Upper lobe of left lung (tissue), 6 donors: ENCODE measurements at regions not wholly inside any gene's neighbourhood (a gene's known extent, or its start where the extent isn't known, plus 50 kb on each side); places are given as distances from the start of the nearest gene placed in this dataset.

Experiments
- ATAC-seq, 2 donors: fragments of 200-7000 bp; cut with Tn5 transposase; one replicate each; pipeline ENCODE4 v1.9.1; 2022; ENCODE audit warnings: mild to moderate bottlenecking in 2 of 2, moderate library complexity in 2 of 2; ENCODE audit not compliant: low FRiP score in 2 of 2
- DNase-seq, 2 donors: peaks; one replicate each; pipeline ENCODE4 v3.0.0-alpha.2; 2019 to 2020
- H3K27ac ChIP-seq, 4 donors: fragments of 200-600 bp; sonication (generic); one replicate each; pipeline ENCODE4 v1.5.1; 2016 to 2019
- H3K27me3 ChIP-seq, 4 donors: fragments of 200-600 bp; sonication (generic); one replicate each; pipeline ENCODE4 v1.5.1; 2017 to 2019
- H3K36me3 ChIP-seq, 4 donors: fragments of 200-600 bp; sonication (generic); one replicate each; pipeline ENCODE4 v1.5.1; 2016 to 2019
- H3K4me1 ChIP-seq, 4 donors: fragments of 200-600 bp; sonication (generic); one replicate each; pipeline ENCODE4 v1.5.1; 2018 to 2019
- H3K4me3 ChIP-seq, 4 donors: fragments of 200-600 bp; sonication (generic); one replicate each; pipeline ENCODE4 v1.5.1; 2017 to 2019; ENCODE audit warnings: mild to moderate bottlenecking in 2 of 4, moderate library complexity in 1 of 4
- H3K9me3 ChIP-seq, 4 donors: fragments of 200-600 bp; sonication (generic); one replicate each; pipeline ENCODE4 v1.5.1; 2018 to 2019
- CTCF ChIP-seq, 6 experiments: fragments of 450-650 bp in 4 of 6; fragments of 200-600 bp in 2 of 6; sonication (generic) in 2 of 6; IDR thresholded peaks; one replicate each; pipeline ENCODE4 v1.5.1; 2016 to 2019; ENCODE audit warnings: antibody characterized with exemption in 6 of 6
- EP300 ChIP-seq, 4 donors: sonication (generic); formaldehyde crosslinking; IDR thresholded peaks; one replicate each; pipeline ENCODE4 v1.5.1; 2017; ENCODE audit warnings: antibody characterized with exemption in 4 of 4, control low read depth in 2 of 4
- POLR2A ChIP-seq, 4 donors: fragments of 450-650 bp; IDR thresholded peaks; one replicate each; pipeline ENCODE4 v1.5.1; 2016 to 2017; ENCODE audit warnings: antibody characterized with exemption in 4 of 4, mild to moderate bottlenecking in 2 of 4
- POLR2AphosphoS5 ChIP-seq, 2 donors: sonication (generic); formaldehyde crosslinking; IDR thresholded peaks; one replicate each; pipeline ENCODE4 v1.5.1; 2017; ENCODE audit warnings: antibody characterized with exemption in 2 of 2
- WGBS, 2 donors: methylation state at CpG; one replicate each; pipeline ENCODE4 v1.1.5; 2017 to 2018; 5-methylcytosine and 5-hydroxymethylcytosine counted together
- donor health status: DM: no; HTN: no; CAD: no; lungs with moderate emphysema.
- donor health status: DM: no; HTN: yes; CAD: no; lungs with severe emphysema.

GRCh38 chr13:90003566-90003965, 1343.9 kb upstream of the MIR17HG start:
- H3K27me3 ChIP-seq: no peaks in the 10 kb centered on the region
- TF ChIP-seq CTCF (IDR thresholded peaks at IDR 0.05) (no peak), POLR2AphosphoS5 (IDR thresholded peaks at IDR 0.05) (no peak), POLR2A (IDR thresholded peaks at IDR 0.05) (no peak), EP300 (IDR thresholded peaks at IDR 0.05) (no peak)
- no peak overlapping the region for H3K4me3 ChIP-seq
- DNase-seq (no peak), ATAC-seq (no peak)
- WGBS, 2 donors: 88 to 96% methylated on average over 3 of the region's 3 CpGs
- no peaks in the 10 kb centered on the region for H3K4me1 ChIP-seq
- H3K9me3 ChIP-seq: peaks cover 0 to 3% (median 0%) of the 10 kb centered on the region in 4 donors
- no peak overlapping the region for H3K27ac ChIP-seq
- H3K36me3 ChIP-seq: no peaks in the 10 kb centered on the region

GRCh38 chr13:90008707-90009149, 1338.8 kb upstream of the MIR17HG start:
- no peaks in the 10 kb centered on the region for H3K9me3 ChIP-seq
- 72 to 76% methylated on average over 7 of the region's 7 CpGs for WGBS, 2 donors
- H3K27me3 ChIP-seq: no peaks in the 10 kb centered on the region
- DNase-seq: no peak
- TF ChIP-seq CTCF (IDR thresholded peaks at IDR 0.05) (no peak), POLR2A (IDR thresholded peaks at IDR 0.05) (no peak), POLR2AphosphoS5 (IDR thresholded peaks at IDR 0.05) (no peak), EP300 (IDR thresholded peaks at IDR 0.05) (no peak)
- H3K36me3 ChIP-seq: no peaks in the 10 kb centered on the region
- no peaks in the 10 kb centered on the region for H3K4me1 ChIP-seq
- no peak overlapping the region for H3K27ac ChIP-seq
- ATAC-seq: no peak
- no peak overlapping the region for H3K4me3 ChIP-seq

GRCh38 chr13:90014038-90014437, 1333.4 kb upstream of the MIR17HG start:
- no peak overlapping the region for H3K4me3 ChIP-seq
- 82 to 91% methylated on average over 1 of the region's 1 CpG for WGBS, 2 donors
- DNase-seq (no peak), ATAC-seq (no peak)
- H3K4me1 ChIP-seq: no peaks in the 10 kb centered on the region
- H3K27me3 ChIP-seq: no peaks in the 10 kb centered on the region
- TF ChIP-seq POLR2A (IDR thresholded peaks at IDR 0.05) (no peak), EP300 (IDR thresholded peaks at IDR 0.05) (no peak)
- no peaks in the 10 kb centered on the region for H3K36me3 ChIP-seq
- no peak overlapping the region for H3K27ac ChIP-seq
- no peaks in the 10 kb centered on the region for H3K9me3 ChIP-seq

- H3K27me3 ChIP-seq: no peaks in the 10 kb centered on the region
- H3K36me3 ChIP-seq: no peaks in the 10 kb centered on the region
- no peaks in the 10 kb centered on the region for H3K9me3 ChIP-seq
- DNase-seq (no peak), ATAC-seq (no peak)
- WGBS, 2 donors: 60 to 71% methylated on average over 3 of the region's 3 CpGs
- no peak overlapping the region for H3K4me3 ChIP-seq
- no peaks in the 10 kb centered on the region for H3K4me1 ChIP-seq
- H3K27ac ChIP-seq: no peak overlapping the region
- no peak for TF ChIP-seq EP300 (IDR thresholded peaks at IDR 0.05)
- TF ChIP-seq POLR2A (IDR thresholded peaks at IDR 0.05): no peak
- TF ChIP-seq POLR2AphosphoS5 (IDR thresholded peaks at IDR 0.05): no peak
- no peak for TF ChIP-seq CTCF (IDR thresholded peaks at IDR 0.05)
These were observed 1331.7 kb upstream of the MIR17HG start for GRCh38 chr13:90015565-90016507.

GRCh38 chr13:90016688-90017087, 1330.8 kb upstream of the MIR17HG start:
- no peak overlapping the region for H3K27ac ChIP-seq
- no peaks in the 10 kb centered on the region for H3K9me3 ChIP-seq
- no peaks in the 10 kb centered on the region for H3K27me3 ChIP-seq
- no peak for DNase-seq
- no peak for TF ChIP-seq POLR2A (IDR thresholded peaks at IDR 0.05)
- TF ChIP-seq CTCF (IDR thresholded peaks at IDR 0.05): no peak
- TF ChIP-seq POLR2AphosphoS5 (IDR thresholded peaks at IDR 0.05): no peak
- TF ChIP-seq EP300 (IDR thresholded peaks at IDR 0.05): no peak
- no peaks in the 10 kb centered on the region for H3K36me3 ChIP-seq
- 85 to 90% methylated on average over 1 of the region's 1 CpG for WGBS, 2 donors
- no peaks in the 10 kb centered on the region for H3K4me1 ChIP-seq
- ATAC-seq: no peak
- H3K4me3 ChIP-seq: no peak overlapping the region
